K562 (cell line): ENCODE measurements at regions not wholly inside any gene's neighbourhood (a gene's known extent, or its start where the extent isn't known, plus 50 kb on each side); places are given as distances from the start of the nearest gene placed in this dataset.

ENCODE experiments used
- ATAC-seq: fragments of 200-7000 bp; cut with Tn5 transposase; 3 replicates; pipeline ENCODE4 v1.9.1; 2020; ENCODE audit warnings: moderate library complexity
- BruUV-seq: library from RNA; stranded (reverse); fragments of 400-500 nt; replicated peaks from 2 replicates; lab custom pipeline; 2021; lab: Mats Ljungman, UMichigan
- CTCF ChIA-PET: fragments of 300-600 bp; formaldehyde crosslinking; extraction: SDS; loops from one replicate; lab custom pipeline; 2021; ENCODE audit warnings: low intra/inter-chr PET ratio; lab: Yijun Ruan, JAX
- POLR2A ChIA-PET: fragments of 300-600, 350-650 bp; sonication (Branson Sonifier 250); formaldehyde crosslinking; extraction: SDS; loops from one replicate; lab custom pipeline; 2021; ENCODE audit warnings: antibody characterized with exemption, inconsistent platforms; lab: Yijun Ruan, JAX
- DNase-seq, 4 experiments: peaks; one replicate each; pipeline versions ENCODE4 v3.0.0 to v3.0.0-alpha.2; 2011 to 2018; ENCODE audit warnings: low spot score in 3 of 4, mixed read lengths in 3 of 4; ENCODE audit errors: extremely low read depth in 1 of 4
- FAIRE-seq: peaks from 2 replicates; lab custom pipeline; 2011; peaks lifted over from hg19 to GRCh38; lab: Jason Lieb, UNC
- H2AFZ ChIP-seq: 2 replicates; pipeline ENCODE4 v1.6.0; 2011; ENCODE audit warnings: low read depth, low read length, control low read depth, inconsistent platforms
- H3K27ac ChIP-seq: fragments of 200-600 bp; 3 replicates; pipeline ENCODE4 v1.8.0; 2011; ENCODE audit warnings: low read depth, mild to moderate bottlenecking, control low read depth, inconsistent platforms, low read length, moderate library complexity, mixed read lengths; ENCODE audit errors: extremely low read depth
- H3K27me3 ChIP-seq, 2 experiments: fragments of 300-600 bp in 1 of 2; 2 replicates in 1 of 2; 3 replicates in 1 of 2; pipeline versions ENCODE4 v1.6.0 to v1.8.0; 2011; ENCODE audit warnings: inconsistent platforms in 2 of 2, low read length in 2 of 2, mild to moderate bottlenecking in 1 of 2, mixed read lengths in 1 of 2, moderate library complexity in 1 of 2; ENCODE audit not compliant: control insufficient read depth in 2 of 2, insufficient read depth in 2 of 2
- H3K36me3 ChIP-seq: fragments of 300-600 bp; 3 replicates; pipeline ENCODE4 v1.8.0; 2011; ENCODE audit warnings: mild to moderate bottlenecking, low read length, inconsistent platforms; ENCODE audit not compliant: control insufficient read depth, insufficient read depth
- H3K4me1 ChIP-seq, 2 experiments: fragments of 200-600 bp in 1 of 2; replicated peaks in 1 of 2; 2 replicates in 1 of 2; 3 replicates in 1 of 2; pipeline versions ENCODE4 v1.5.1 to v1.8.0; 2011; ENCODE audit warnings: inconsistent platforms in 2 of 2, low read length in 2 of 2, mild to moderate bottlenecking in 1 of 2, mixed read lengths in 1 of 2, moderate library complexity in 1 of 2; ENCODE audit not compliant: control insufficient read depth in 2 of 2, insufficient read depth in 2 of 2
- H3K4me2 ChIP-seq: 2 replicates; pipeline ENCODE4 v1.6.1; 2011; ENCODE audit warnings: low read length, control low read depth, inconsistent platforms, mixed read lengths; ENCODE audit not compliant: insufficient read depth
- H3K4me3 ChIP-seq: fragments of 200-600 bp; sonication (generic), shearing (Covaris generic); 2 replicates; pipeline ENCODE4 v1.5.1; 2016; ENCODE audit warnings: control low read depth, inconsistent platforms
- H3K79me2 ChIP-seq: fragments of 200-600 bp; 3 replicates; pipeline ENCODE4 v1.8.0; 2011; ENCODE audit warnings: low read length, inconsistent platforms; ENCODE audit not compliant: control insufficient read depth, insufficient read depth
- H3K9ac ChIP-seq, 2 experiments: 2 replicates each; pipeline versions ENCODE4 v1.6.0 to v1.6.1; 2011; ENCODE audit warnings: low read depth in 2 of 2, low read length in 2 of 2, control low read depth in 1 of 2, inconsistent platforms in 1 of 2, mild to moderate bottlenecking in 1 of 2, mixed read lengths in 1 of 2; ENCODE audit not compliant: insufficient read depth in 1 of 2
- H3K9me1 ChIP-seq: one replicate; pipeline ENCODE4 v1.6.0; 2011; ENCODE audit warnings: inconsistent platforms, mild to moderate bottlenecking, low read length, moderate library complexity; ENCODE audit not compliant: control insufficient read depth, insufficient read depth
- H3K9me3 ChIP-seq: replicated peaks from 2 replicates; pipeline ENCODE4 v1.5.1; 2011; ENCODE audit warnings: low read depth, low read length, inconsistent platforms; ENCODE audit not compliant: control insufficient read depth, insufficient read depth
- H4K20me1 ChIP-seq: replicated peaks from 2 replicates; pipeline ENCODE4 v1.6.1; 2011; ENCODE audit warnings: low read length, inconsistent platforms, mixed read lengths; ENCODE audit not compliant: control insufficient read depth, insufficient read depth
- FOXJ2 ChIP-seq: fragments of 200-800 bp; sonication (Bioruptor generic); IDR thresholded peaks from 2 replicates; pipeline ENCODE4 v1.6.1; 2016; ENCODE audit warnings: missing genetic modification characterization, missing compliant biosample characterization
- GABPB2 ChIP-seq: fragments of 250-450 bp; sonication (Bioruptor Pico); conservative IDR thresholded peaks from 2 replicates; pipeline ENCODE4 v1.5.1; 2021; ENCODE audit warnings: mild to moderate bottlenecking
- RNF2 ChIP-seq: sonication (generic); IDR thresholded peaks from 2 replicates; pipeline ENCODE4 v1.6.1; 2016
- STAG1 ChIP-seq: sonication (generic); formaldehyde crosslinking; IDR thresholded peaks from 2 replicates; pipeline ENCODE4 v1.5.0; 2020; ENCODE audit warnings: missing genetic modification reagents, borderline replicate concordance
- THRAP3 ChIP-seq: fragments of 450-650 bp; IDR thresholded peaks from 2 replicates; pipeline ENCODE4 v1.6.1; 2016; ENCODE audit warnings: mild to moderate bottlenecking, inconsistent platforms, borderline replicate concordance
- WGBS: fragments of 100-300 bp; shearing (Covaris generic); methylation state at CpG from one replicate; pipeline ENCODE4 v1.1.6; 2016; ENCODE audit warnings: low coverage, mixed read lengths; ENCODE audit not compliant: insufficient coverage; ENCODE audit errors: missing lambda C conversion rate; 5-methylcytosine and 5-hydroxymethylcytosine counted together
- in situ Hi-C: fragments of 300-500 bp; cut with MboI; formaldehyde crosslinking; loops from 4 replicates; pipeline ENCODE4 v1.15.0; 2018; ENCODE audit warnings: inconsistent platforms, mixed read lengths
- intact Hi-C: fragments of 100-400 bp; cut with micrococcal nuclease; formaldehyde crosslinking; loops from 2 replicates; pipeline ENCODE4 v1.14.2; 2022
- TF ChIP-seq, protein P1 (sequence below), 3 experiments: IDR thresholded peaks in 2 of 3; conservative IDR thresholded peaks in 1 of 3; 2 replicates each; pipeline ENCODE4 v1.5.1; 2011 to 2012; ENCODE audit warnings: low read length in 3 of 3, mild to moderate bottlenecking in 3 of 3, control low read depth in 2 of 3, improper control_type of control experiment in 1 of 3, inconsistent platforms in 1 of 3, low read depth in 1 of 3, mixed read lengths in 1 of 3, moderate library complexity in 1 of 3; ENCODE audit not compliant: insufficient read depth in 2 of 3
- TF ChIP-seq, protein P2 (sequence below), 2 experiments: fragments of 150-350 bp in 1 of 2; IDR thresholded peaks; 2 replicates each; pipeline ENCODE4 v1.6.1; 2012 to 2016; ENCODE audit warnings: low read depth in 2 of 2, low read length in 2 of 2, mild to moderate bottlenecking in 1 of 2, moderate library complexity in 1 of 2
- TF ChIP-seq, protein P3 (sequence below), 2 experiments: fragments of 450-650 bp; formaldehyde crosslinking in 1 of 2; IDR thresholded peaks; 2 replicates each; pipeline versions ENCODE4 v1.4.0 to v1.6.1; 2014 to 2020; ENCODE audit warnings: mild to moderate bottlenecking in 2 of 2, borderline replicate concordance in 1 of 2, low read depth in 1 of 2

DNA sequence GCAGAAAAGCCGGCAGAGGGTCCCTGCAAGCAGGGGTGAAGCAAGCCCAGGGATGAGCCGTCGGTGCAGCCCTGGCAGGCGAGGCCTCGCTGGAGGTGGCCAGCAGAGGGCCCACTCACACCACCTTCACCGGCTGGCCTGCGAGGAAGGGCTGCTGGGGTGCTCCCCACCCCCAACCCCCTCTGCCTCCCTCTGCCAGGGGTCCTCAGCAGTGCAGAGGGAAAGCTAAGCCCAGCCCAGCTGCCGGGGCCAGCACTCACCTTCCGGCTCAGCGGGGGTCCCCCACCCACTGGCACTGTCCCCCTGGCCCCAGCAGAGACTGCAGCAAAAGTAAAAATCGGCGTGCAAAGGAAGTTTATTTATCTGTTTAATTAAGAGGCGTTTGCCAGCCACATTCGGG, 113.4 kb downstream of the ENGASE start:
- Histone ChIP-seq H3K9me3 (no peaks in the 10 kb centered on the region), H3K9ac (no peak overlapping the region), H3K9me1 (peaks cover 2% of the 10 kb centered on the region), H3K27me3 (peaks cover 4 to 73% of the 10 kb centered on the region in 2 experiments; a peak in 4 of 5 replicates), H3K4me3 (no peak overlapping the region), H3K36me3 (no peaks in the 10 kb centered on the region), H3K4me1 (peaks cover 0 to 6% of the 10 kb centered on the region in 2 experiments; a peak in 2 of 5 replicates), H2AFZ (no peak overlapping the region), H4K20me1 (peaks cover 16% of the 10 kb centered on the region), H3K4me2 (no peak overlapping the region), H3K27ac (no peak overlapping the region), H3K79me2 (no peaks in the 10 kb centered on the region)
- ATAC-seq: peak; percentile 91
- ChIA-PET POLR2A (no interaction called here), CTCF (interaction anchor here (0.5 to 1.3 kb wide), 4 partner anchors 204 to 521 kb away, joined by 3 to 7 read pairs (median 4); no protein-coding TSS in a partner anchor)
- DNase-seq: peak; percentile 37 to 72 (median 72)
- FAIRE-seq: no peak
- no TSS peak for BruUV-seq
- in situ Hi-C loops (loop anchor here (5.0 kb wide), 1 partner anchor 204 kb away; no protein-coding TSS in a partner anchor), intact Hi-C loops (loop anchor here (2.0 kb wide), 1 partner anchor 205 kb away; no protein-coding TSS in a partner anchor)
- WGBS: 0% methylated on average over 11 of the region's 14 CpGs
- TF ChIP-seq RNF2 (no peak), THRAP3 (no peak), STAG1 (CRISPR knock-in tag) (peak; percentile 50; the same call in 1 of the 2 replicates), GABPB2 (CRISPR knock-in tag) (no peak), FOXJ2 (tag) (no peak)
- TF ChIP-seq, protein P1, sequence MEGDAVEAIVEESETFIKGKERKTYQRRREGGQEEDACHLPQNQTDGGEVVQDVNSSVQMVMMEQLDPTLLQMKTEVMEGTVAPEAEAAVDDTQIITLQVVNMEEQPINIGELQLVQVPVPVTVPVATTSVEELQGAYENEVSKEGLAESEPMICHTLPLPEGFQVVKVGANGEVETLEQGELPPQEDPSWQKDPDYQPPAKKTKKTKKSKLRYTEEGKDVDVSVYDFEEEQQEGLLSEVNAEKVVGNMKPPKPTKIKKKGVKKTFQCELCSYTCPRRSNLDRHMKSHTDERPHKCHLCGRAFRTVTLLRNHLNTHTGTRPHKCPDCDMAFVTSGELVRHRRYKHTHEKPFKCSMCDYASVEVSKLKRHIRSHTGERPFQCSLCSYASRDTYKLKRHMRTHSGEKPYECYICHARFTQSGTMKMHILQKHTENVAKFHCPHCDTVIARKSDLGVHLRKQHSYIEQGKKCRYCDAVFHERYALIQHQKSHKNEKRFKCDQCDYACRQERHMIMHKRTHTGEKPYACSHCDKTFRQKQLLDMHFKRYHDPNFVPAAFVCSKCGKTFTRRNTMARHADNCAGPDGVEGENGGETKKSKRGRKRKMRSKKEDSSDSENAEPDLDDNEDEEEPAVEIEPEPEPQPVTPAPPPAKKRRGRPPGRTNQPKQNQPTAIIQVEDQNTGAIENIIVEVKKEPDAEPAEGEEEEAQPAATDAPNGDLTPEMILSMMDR (IDR thresholded peaks at IDR 0.05 in 2 of 3, conservative IDR thresholded peaks at IDR 0.05 in 1 of 3; ENCODE audit: insufficient read depth in 2 of 3, low read depth in 1 of 3, low read length in 3 of 3): peak; percentile 63 to 75 (median 66); a peak in 5 of 6 replicates
- TF ChIP-seq, protein P2, sequence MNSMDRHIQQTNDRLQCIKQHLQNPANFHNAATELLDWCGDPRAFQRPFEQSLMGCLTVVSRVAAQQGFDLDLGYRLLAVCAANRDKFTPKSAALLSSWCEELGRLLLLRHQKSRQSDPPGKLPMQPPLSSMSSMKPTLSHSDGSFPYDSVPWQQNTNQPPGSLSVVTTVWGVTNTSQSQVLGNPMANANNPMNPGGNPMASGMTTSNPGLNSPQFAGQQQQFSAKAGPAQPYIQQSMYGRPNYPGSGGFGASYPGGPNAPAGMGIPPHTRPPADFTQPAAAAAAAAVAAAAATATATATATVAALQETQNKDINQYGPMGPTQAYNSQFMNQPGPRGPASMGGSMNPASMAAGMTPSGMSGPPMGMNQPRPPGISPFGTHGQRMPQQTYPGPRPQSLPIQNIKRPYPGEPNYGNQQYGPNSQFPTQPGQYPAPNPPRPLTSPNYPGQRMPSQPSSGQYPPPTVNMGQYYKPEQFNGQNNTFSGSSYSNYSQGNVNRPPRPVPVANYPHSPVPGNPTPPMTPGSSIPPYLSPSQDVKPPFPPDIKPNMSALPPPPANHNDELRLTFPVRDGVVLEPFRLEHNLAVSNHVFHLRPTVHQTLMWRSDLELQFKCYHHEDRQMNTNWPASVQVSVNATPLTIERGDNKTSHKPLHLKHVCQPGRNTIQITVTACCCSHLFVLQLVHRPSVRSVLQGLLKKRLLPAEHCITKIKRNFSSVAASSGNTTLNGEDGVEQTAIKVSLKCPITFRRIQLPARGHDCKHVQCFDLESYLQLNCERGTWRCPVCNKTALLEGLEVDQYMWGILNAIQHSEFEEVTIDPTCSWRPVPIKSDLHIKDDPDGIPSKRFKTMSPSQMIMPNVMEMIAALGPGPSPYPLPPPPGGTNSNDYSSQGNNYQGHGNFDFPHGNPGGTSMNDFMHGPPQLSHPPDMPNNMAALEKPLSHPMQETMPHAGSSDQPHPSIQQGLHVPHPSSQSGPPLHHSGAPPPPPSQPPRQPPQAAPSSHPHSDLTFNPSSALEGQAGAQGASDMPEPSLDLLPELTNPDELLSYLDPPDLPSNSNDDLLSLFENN (IDR thresholded peaks at IDR 0.05; ENCODE audit: low read depth in 2 of 2, low read length in 2 of 2): no peak
- TF ChIP-seq, protein P3, sequence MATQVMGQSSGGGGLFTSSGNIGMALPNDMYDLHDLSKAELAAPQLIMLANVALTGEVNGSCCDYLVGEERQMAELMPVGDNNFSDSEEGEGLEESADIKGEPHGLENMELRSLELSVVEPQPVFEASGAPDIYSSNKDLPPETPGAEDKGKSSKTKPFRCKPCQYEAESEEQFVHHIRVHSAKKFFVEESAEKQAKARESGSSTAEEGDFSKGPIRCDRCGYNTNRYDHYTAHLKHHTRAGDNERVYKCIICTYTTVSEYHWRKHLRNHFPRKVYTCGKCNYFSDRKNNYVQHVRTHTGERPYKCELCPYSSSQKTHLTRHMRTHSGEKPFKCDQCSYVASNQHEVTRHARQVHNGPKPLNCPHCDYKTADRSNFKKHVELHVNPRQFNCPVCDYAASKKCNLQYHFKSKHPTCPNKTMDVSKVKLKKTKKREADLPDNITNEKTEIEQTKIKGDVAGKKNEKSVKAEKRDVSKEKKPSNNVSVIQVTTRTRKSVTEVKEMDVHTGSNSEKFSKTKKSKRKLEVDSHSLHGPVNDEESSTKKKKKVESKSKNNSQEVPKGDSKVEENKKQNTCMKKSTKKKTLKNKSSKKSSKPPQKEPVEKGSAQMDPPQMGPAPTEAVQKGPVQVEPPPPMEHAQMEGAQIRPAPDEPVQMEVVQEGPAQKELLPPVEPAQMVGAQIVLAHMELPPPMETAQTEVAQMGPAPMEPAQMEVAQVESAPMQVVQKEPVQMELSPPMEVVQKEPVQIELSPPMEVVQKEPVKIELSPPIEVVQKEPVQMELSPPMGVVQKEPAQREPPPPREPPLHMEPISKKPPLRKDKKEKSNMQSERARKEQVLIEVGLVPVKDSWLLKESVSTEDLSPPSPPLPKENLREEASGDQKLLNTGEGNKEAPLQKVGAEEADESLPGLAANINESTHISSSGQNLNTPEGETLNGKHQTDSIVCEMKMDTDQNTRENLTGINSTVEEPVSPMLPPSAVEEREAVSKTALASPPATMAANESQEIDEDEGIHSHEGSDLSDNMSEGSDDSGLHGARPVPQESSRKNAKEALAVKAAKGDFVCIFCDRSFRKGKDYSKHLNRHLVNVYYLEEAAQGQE (IDR thresholded peaks at IDR 0.05; ENCODE audit: borderline replicate concordance): peak; percentile 59; the same call in 1 of the 2 replicates
- TF ChIP-seq, protein P3 (CRISPR knock-in tag; IDR thresholded peaks at IDR 0.05; ENCODE audit: low read depth): no peak
